ENCODE measurements at regions not wholly inside any gene's neighbourhood (a gene's known extent, or its start where the extent isn't known, plus 50 kb on each side); places are given as distances from the start of the nearest gene placed in this dataset.

DNA sequence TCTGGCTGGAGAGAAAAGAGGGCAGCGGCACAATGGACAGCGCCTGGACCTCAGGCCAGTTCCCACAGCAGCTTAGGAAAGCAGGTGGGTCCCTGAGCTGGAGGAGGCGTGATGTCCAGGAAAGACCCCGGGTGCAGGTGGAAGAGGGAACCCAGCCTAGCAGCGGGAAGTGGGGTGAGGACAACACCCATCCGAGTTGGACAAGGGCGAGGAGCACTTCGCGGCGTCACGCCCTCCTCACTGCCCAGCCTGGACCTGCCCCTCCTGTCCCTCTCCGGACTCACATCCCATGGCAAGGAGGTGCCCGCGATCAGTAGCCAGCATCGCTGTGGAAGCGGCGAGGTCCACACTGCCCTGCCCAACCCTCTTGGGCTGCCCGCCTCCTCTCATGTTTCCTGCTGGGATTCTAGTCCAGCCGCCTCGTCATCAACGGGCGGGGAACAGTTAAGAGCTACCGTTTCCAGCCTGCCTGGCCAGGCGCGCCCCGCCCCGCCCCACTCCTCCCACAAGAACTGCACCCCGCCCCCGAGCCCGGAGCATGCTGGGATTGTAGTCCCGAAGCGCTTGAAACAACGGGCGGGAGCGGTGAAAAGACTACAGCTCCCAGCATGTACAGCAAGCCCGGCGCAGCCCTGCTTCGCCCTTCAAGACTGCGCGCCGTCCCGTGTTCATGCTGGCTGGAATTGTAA, 930.6 kb upstream of the ZNF722 start:
- H3K4me2 ChIP-seq = no peak overlapping the region

DNA sequence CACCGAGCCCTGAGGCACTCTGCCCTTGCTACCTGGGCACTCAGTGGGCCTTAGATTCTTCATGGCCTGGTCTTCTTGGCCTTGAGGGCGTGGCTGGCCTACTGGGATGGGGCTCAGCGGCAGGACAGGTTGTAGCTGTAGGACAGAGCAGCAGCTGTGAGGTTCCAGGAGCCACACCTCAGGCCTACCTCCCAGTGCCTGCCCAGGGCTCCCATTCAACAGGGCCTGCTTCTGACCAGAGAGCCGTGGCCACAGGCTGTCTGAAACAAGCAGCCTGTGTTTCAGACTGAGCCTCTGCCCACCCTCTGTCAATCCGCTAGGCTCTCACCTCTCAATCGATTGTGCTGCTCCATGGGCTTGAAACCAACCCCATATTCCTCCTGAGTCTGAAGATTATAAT, 928.0 kb upstream of the ZNF722 start:
- H3K4me1 ChIP-seq = no peaks in the 10 kb centered on the region
- H4K20me1 ChIP-seq = no peaks in the 10 kb centered on the region
- H3K9me3 ChIP-seq = peaks cover 44% of the 10 kb centered on the region
- no peaks in the 10 kb centered on the region for H3K36me3 ChIP-seq
- TF ChIP-seq Cebpa-rat (IDR thresholded peaks at IDR 0.05) = no peak
- H3K27me3 ChIP-seq = no peaks in the 10 kb centered on the region
- no peak overlapping the region for H3K9ac ChIP-seq
- H3K4me3 ChIP-seq = no peak overlapping the region
- no peak overlapping the region for H3K4me2 ChIP-seq
- no peak overlapping the region for H3K27ac ChIP-seq

More for the DNA sequence above, 930.6 kb upstream of the ZNF722 start:
- Histone ChIP-seq H3K9ac (no peak overlapping the region), H3K27ac (no peak overlapping the region), H3K4me3 (no peak overlapping the region), H4K20me1 (no peaks in the 10 kb centered on the region), H3K36me3 (no peaks in the 10 kb centered on the region), H3K9me3 (peaks cover 21% of the 10 kb centered on the region), H3K4me1 (no peaks in the 10 kb centered on the region), H3K27me3 (no peaks in the 10 kb centered on the region)
- TF ChIP-seq Cebpa-rat (IDR thresholded peaks at IDR 0.05) = no peak

DNA sequence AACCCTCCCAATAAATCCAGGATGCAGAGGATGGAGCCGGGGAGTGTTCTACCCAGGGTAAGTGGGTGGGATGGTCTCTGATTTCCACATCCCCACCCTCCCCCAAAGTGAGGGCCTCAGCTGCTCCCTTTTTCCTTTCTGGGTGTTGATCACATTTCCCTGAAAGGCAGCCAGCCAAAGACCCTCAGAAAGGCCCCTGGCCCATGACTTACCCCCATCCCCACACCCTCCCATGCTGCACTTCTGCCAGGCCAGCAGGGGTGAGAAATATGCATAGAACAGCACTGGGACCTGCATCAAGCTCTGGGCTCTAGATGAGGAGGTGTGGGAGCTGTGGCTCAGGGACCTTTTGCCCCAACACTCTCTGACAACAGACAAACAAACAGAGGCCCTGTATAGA, 927.3 kb upstream of the ZNF722 start:
- no peak overlapping the region for H3K4me2 ChIP-seq
- H3K9me3 ChIP-seq = peaks cover 51% of the 10 kb centered on the region
- no peak overlapping the region for H3K4me3 ChIP-seq
- no peaks in the 10 kb centered on the region for H3K27me3 ChIP-seq
- no peaks in the 10 kb centered on the region for H4K20me1 ChIP-seq
- H3K4me1 ChIP-seq = no peaks in the 10 kb centered on the region
- H3K9ac ChIP-seq = no peak overlapping the region
- no peak for TF ChIP-seq Cebpa-rat (IDR thresholded peaks at IDR 0.05)
- no peak overlapping the region for H3K27ac ChIP-seq
- no peaks in the 10 kb centered on the region for H3K36me3 ChIP-seq

DNA sequence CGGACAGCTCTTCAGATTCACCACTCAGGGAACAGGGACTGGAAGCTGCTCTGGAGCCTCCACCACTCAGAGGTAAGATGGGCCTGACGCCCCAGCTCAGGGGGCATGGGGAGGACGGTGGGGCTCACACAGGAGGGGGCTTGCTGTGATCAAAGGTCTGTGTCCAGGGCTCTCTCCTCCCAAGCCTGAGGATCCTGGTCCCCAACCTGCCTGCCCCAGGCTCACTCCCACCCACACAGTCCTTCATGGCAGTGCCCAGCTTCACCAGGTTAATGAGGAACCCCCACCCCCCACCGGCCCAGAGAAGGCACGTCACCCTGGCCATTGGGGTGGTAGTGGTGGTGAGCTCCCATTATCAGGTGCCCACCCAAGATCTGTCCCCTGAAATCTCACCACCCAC, 926.7 kb upstream of the ZNF722 start:
- H3K4me1 ChIP-seq = no peaks in the 10 kb centered on the region
- peaks cover 56% of the 10 kb centered on the region for H3K9me3 ChIP-seq
- H3K27me3 ChIP-seq = no peaks in the 10 kb centered on the region
- no peak for TF ChIP-seq Cebpa-rat (IDR thresholded peaks at IDR 0.05)
- H4K20me1 ChIP-seq = no peaks in the 10 kb centered on the region
- H3K36me3 ChIP-seq = no peaks in the 10 kb centered on the region
- no peak overlapping the region for H3K27ac ChIP-seq
- no peak overlapping the region for H3K4me3 ChIP-seq
- no peak overlapping the region for H3K4me2 ChIP-seq
- H3K9ac ChIP-seq = no peak overlapping the region

DNA sequence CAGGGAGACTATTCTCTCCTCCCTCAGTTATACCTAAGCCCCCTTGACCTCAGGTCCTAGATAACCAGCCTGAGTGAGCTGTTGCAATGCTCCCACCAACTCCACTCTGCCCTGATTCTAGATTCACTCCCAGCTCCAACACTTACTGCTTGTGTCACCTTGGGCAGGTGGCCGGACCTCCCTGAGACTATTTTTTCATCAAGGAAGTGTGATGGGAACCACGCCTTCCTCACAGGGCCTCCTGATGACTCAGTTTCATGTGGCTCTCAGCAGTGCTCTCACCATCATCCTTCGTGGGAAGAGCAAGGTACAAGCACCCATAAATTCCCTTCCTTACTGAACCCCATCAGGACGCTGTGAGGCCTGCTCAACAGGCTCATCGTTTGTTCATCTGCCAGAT, 925.8 kb upstream of the ZNF722 start:
- H3K27ac ChIP-seq = no peak overlapping the region
- no peak overlapping the region for H3K4me2 ChIP-seq
- no peaks in the 10 kb centered on the region for H4K20me1 ChIP-seq
- H3K36me3 ChIP-seq = no peaks in the 10 kb centered on the region
- H3K4me1 ChIP-seq = no peaks in the 10 kb centered on the region
- H3K9ac ChIP-seq = no peak overlapping the region
- H3K9me3 ChIP-seq = peaks cover 58% of the 10 kb centered on the region
- TF ChIP-seq Cebpa-rat (IDR thresholded peaks at IDR 0.05) = no peak
- no peak overlapping the region for H3K4me3 ChIP-seq
- no peaks in the 10 kb centered on the region for H3K27me3 ChIP-seq

DNA sequence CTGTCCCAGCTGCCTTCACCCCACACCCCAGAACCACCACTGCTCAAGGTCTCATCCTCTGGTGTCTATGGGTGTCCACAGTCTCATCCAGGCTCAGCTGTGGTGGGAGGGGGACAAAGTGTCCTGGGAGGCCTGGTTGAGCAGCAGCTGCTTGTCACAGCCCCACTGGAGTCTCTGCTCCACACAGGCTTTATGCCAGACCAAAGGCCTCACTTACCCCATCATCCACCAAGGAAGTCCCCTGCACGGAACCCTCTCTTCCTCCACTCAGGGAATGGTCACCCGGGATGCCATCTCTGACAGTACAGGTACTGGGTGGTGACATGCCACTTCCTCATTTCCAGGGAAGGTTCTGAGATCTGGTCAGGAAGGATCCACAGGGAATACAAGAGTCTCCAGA, 925.4 kb upstream of the ZNF722 start:
- no peak overlapping the region for H3K4me3 ChIP-seq

DNA sequence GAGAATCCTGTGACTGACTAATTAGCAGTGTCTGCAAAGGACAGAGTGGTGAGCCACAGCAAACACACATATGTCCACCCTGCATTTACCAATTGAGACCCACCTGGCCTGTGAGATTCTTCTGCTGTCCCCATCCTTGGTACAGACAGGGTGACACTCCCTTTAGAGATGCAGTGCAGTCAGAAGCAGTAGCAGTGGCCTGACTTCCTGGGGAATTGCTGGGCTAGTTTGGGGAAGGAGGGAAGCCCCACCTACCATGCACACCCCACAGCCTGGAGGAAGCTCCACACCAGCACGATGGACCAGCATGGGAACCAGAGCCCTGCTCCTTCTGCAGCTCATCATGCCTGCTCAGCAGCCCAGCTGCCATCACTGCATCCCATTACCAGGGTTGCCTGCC, 924.9 kb upstream of the ZNF722 start:
- TF ChIP-seq Cebpa-rat (IDR thresholded peaks at IDR 0.05) = no peak
- Histone ChIP-seq H3K4me1 (no peaks in the 10 kb centered on the region), H3K9me3 (peaks cover 58% of the 10 kb centered on the region), H4K20me1 (no peaks in the 10 kb centered on the region), H3K4me3 (no peak overlapping the region), H3K27me3 (no peaks in the 10 kb centered on the region), H3K9ac (no peak overlapping the region), H3K4me2 (no peak overlapping the region), H3K27ac (no peak overlapping the region), H3K36me3 (no peaks in the 10 kb centered on the region)

More for the DNA sequence above, 925.4 kb upstream of the ZNF722 start:
- Histone ChIP-seq H3K9ac (no peak overlapping the region), H3K9me3 (peaks cover 58% of the 10 kb centered on the region), H3K27ac (no peak overlapping the region), H3K4me2 (no peak overlapping the region), H3K36me3 (no peaks in the 10 kb centered on the region), H3K4me1 (no peaks in the 10 kb centered on the region), H3K27me3 (no peaks in the 10 kb centered on the region), H4K20me1 (no peaks in the 10 kb centered on the region)
- TF ChIP-seq Cebpa-rat (IDR thresholded peaks at IDR 0.05) = no peak

DNA sequence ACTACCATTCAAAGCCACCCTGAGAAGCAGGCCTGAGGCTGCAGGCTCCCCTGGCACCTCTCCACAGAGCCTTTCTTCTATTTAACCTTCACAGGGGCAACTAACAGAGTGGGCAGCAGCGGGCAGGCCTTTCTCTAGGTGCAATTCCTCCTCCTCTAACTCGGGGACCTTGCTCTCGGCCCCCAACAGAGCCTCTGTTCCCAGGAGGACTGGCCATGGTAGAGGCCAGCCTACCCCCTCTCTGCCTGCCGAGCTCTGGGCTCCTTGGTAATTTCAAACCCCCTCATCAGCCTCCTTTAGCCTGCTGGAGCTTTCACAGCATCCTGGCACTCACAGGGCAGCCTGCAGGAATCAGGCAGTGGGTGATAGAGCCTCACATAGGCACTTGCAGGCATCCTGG, 920.8 kb upstream of the ZNF722 start:
- H3K9me3 ChIP-seq = peaks cover 91% of the 10 kb centered on the region
- H3K4me2 ChIP-seq = no peak overlapping the region
- H3K9ac ChIP-seq = no peak overlapping the region
- no peak overlapping the region for H3K27ac ChIP-seq
- no peaks in the 10 kb centered on the region for H3K4me1 ChIP-seq
- H3K36me3 ChIP-seq = no peaks in the 10 kb centered on the region
- H3K27me3 ChIP-seq = no peaks in the 10 kb centered on the region
- TF ChIP-seq Cebpa-rat (IDR thresholded peaks at IDR 0.05) = no peak
- no peaks in the 10 kb centered on the region for H4K20me1 ChIP-seq
- H3K4me3 ChIP-seq = no peak overlapping the region

DNA sequence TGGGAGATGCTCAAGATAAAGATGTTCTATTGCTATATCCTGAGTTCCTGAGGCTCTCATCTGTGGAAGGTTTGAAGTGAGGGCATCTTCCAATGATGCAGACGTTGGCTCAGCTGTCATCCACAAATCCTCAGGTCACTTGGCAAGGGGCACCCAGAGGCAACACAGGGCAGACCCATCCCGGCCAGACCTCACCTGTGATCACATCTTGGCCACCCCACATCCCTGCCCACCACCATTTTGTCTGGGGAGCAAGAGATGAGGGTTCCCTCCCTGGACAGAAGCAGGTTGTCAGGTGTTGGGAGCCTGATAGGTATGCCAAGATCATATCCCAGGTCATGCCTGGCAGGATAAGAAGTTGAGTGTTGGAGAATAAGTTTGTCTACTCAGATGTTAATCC, 918.2 kb upstream of the ZNF722 start:
- Histone ChIP-seq H3K4me2 (no peak overlapping the region), H3K27me3 (no peaks in the 10 kb centered on the region), H4K20me1 (no peaks in the 10 kb centered on the region), H3K27ac (no peak overlapping the region), H3K4me3 (no peak overlapping the region), H3K4me1 (no peaks in the 10 kb centered on the region), H3K9me3 (peaks cover 93% of the 10 kb centered on the region), H3K9ac (no peak overlapping the region), H3K36me3 (no peaks in the 10 kb centered on the region)
- no peak for TF ChIP-seq Cebpa-rat (IDR thresholded peaks at IDR 0.05)

DNA sequence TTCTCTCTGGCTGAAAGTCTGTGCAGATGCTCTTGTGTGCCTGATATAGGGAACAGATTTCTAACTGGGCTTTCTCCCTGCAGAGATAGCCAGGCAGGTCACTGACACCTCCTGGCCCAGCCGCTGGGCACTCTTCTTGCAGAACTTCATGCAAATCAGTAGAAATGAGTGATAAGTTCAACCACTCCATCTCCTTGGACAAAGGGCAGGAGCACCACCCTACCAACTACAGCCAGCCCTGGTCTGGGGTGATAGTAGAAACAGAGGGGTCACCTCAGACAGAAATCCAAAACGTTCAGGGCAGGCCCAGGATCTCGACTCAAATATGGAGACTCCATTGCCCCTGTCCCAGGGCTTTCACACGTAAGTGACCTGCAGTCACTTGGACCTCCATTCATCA, 917.8 kb upstream of the ZNF722 start:
- H3K9me3 ChIP-seq = peaks cover 89% of the 10 kb centered on the region
- H3K36me3 ChIP-seq = no peaks in the 10 kb centered on the region
- H3K9ac ChIP-seq = no peak overlapping the region
- no peak overlapping the region for H3K4me2 ChIP-seq
- TF ChIP-seq Cebpa-rat (IDR thresholded peaks at IDR 0.05) = no peak
- no peak overlapping the region for H3K4me3 ChIP-seq
- no peak overlapping the region for H3K27ac ChIP-seq
- no peaks in the 10 kb centered on the region for H3K4me1 ChIP-seq
- no peaks in the 10 kb centered on the region for H3K27me3 ChIP-seq
- H4K20me1 ChIP-seq = no peaks in the 10 kb centered on the region

Data from BLaER1 (cell line).